ENCODE measurements at regions not wholly inside any gene's neighbourhood (a gene's known extent, or its start where the extent isn't known, plus 50 kb on each side); places are given as distances from the start of the nearest gene placed in this dataset.

DNA sequence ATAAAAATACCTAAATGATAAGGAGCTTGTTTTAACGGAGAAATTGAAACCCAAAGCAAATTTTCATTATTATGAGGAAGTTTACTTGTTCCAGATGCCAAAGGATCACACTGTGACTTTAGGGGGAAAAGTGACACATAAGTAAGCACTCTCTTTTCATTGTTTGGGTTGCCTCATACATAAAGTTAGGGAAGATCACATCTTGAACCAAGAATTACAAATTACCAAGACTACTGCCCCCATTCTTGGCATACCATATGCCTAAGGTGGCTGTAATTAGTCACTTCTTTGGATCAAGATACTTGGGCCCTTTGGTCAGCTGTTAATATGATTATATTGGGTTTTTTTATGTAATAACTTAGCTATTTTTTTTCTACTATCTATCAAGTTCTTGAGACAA is 269.0 kb downstream of the COL12A1 start:
- TF ChIP-seq BRCA1 (CRISPR knock-in tag; IDR thresholded peaks at IDR 0.05) (no peak), SALL2 (CRISPR knock-in tag; IDR thresholded peaks at IDR 0.05) (no peak), PCBP2 (optimal IDR thresholded peaks at IDR 0.05; ENCODE audit: low read depth, low read length, poor library complexity, severe bottlenecking) (no peak), ZNF776 (CRISPR knock-in tag; IDR thresholded peaks at IDR 0.05) (no peak), ZBTB7B (CRISPR knock-in tag; IDR thresholded peaks at IDR 0.05) (no peak), ZNF138 (CRISPR knock-in tag; IDR thresholded peaks at IDR 0.05; ENCODE audit: low read depth) (no peak), JUNB (CRISPR knock-in tag; IDR thresholded peaks at IDR 0.05; ENCODE audit: borderline replicate concordance) (no peak), HDAC6 (IDR thresholded peaks at IDR 0.05; ENCODE audit: low read depth, low read length) (no peak), ZBTB1 (CRISPR knock-in tag; IDR thresholded peaks at IDR 0.05; ENCODE audit: borderline replicate concordance) (no peak)
- TF ChIP-seq, protein P1, sequence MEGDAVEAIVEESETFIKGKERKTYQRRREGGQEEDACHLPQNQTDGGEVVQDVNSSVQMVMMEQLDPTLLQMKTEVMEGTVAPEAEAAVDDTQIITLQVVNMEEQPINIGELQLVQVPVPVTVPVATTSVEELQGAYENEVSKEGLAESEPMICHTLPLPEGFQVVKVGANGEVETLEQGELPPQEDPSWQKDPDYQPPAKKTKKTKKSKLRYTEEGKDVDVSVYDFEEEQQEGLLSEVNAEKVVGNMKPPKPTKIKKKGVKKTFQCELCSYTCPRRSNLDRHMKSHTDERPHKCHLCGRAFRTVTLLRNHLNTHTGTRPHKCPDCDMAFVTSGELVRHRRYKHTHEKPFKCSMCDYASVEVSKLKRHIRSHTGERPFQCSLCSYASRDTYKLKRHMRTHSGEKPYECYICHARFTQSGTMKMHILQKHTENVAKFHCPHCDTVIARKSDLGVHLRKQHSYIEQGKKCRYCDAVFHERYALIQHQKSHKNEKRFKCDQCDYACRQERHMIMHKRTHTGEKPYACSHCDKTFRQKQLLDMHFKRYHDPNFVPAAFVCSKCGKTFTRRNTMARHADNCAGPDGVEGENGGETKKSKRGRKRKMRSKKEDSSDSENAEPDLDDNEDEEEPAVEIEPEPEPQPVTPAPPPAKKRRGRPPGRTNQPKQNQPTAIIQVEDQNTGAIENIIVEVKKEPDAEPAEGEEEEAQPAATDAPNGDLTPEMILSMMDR (CRISPR knock-in tag; IDR thresholded peaks at IDR 0.05) = no peak
- TF ChIP-seq, protein P2, sequence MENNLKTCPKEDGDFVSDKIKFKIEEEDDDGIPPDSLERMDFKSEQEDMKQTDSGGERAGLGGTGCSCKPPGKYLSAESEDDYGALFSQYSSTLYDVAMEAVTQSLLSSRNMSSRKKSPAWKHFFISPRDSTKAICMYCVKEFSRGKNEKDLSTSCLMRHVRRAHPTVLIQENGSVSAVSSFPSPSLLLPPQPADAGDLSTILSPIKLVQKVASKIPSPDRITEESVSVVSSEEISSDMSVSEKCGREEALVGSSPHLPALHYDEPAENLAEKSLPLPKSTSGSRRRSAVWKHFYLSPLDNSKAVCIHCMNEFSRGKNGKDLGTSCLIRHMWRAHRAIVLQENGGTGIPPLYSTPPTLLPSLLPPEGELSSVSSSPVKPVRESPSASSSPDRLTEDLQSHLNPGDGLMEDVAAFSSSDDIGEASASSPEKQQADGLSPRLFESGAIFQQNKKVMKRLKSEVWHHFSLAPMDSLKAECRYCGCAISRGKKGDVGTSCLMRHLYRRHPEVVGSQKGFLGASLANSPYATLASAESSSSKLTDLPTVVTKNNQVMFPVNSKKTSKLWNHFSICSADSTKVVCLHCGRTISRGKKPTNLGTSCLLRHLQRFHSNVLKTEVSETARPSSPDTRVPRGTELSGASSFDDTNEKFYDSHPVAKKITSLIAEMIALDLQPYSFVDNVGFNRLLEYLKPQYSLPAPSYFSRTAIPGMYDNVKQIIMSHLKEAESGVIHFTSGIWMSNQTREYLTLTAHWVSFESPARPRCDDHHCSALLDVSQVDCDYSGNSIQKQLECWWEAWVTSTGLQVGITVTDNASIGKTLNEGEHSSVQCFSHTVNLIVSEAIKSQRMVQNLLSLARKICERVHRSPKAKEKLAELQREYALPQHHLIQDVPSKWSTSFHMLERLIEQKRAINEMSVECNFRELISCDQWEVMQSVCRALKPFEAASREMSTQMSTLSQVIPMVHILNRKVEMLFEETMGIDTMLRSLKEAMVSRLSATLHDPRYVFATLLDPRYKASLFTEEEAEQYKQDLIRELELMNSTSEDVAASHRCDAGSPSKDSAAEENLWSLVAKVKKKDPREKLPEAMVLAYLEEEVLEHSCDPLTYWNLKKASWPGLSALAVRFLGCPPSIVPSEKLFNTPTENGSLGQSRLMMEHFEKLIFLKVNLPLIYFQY (CRISPR knock-in tag; IDR thresholded peaks at IDR 0.05; ENCODE audit: borderline replicate concordance) = no peak
- TF ChIP-seq, protein P3, sequence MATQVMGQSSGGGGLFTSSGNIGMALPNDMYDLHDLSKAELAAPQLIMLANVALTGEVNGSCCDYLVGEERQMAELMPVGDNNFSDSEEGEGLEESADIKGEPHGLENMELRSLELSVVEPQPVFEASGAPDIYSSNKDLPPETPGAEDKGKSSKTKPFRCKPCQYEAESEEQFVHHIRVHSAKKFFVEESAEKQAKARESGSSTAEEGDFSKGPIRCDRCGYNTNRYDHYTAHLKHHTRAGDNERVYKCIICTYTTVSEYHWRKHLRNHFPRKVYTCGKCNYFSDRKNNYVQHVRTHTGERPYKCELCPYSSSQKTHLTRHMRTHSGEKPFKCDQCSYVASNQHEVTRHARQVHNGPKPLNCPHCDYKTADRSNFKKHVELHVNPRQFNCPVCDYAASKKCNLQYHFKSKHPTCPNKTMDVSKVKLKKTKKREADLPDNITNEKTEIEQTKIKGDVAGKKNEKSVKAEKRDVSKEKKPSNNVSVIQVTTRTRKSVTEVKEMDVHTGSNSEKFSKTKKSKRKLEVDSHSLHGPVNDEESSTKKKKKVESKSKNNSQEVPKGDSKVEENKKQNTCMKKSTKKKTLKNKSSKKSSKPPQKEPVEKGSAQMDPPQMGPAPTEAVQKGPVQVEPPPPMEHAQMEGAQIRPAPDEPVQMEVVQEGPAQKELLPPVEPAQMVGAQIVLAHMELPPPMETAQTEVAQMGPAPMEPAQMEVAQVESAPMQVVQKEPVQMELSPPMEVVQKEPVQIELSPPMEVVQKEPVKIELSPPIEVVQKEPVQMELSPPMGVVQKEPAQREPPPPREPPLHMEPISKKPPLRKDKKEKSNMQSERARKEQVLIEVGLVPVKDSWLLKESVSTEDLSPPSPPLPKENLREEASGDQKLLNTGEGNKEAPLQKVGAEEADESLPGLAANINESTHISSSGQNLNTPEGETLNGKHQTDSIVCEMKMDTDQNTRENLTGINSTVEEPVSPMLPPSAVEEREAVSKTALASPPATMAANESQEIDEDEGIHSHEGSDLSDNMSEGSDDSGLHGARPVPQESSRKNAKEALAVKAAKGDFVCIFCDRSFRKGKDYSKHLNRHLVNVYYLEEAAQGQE (IDR thresholded peaks at IDR 0.05; ENCODE audit: borderline replicate concordance in 1 of 2, low read depth in 1 of 2, low read length in 2 of 2) = no peak
- TF ChIP-seq, protein P4, sequence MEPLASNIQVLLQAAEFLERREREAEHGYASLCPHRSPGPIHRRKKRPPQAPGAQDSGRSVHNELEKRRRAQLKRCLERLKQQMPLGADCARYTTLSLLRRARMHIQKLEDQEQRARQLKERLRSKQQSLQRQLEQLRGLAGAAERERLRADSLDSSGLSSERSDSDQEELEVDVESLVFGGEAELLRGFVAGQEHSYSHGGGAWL (CRISPR knock-in tag; IDR thresholded peaks at IDR 0.05) = no peak

Data from HepG2 (cell line).